Peyer's patch (tissue), 4 donors: ENCODE measurements at regions not wholly inside any gene's neighbourhood (a gene's known extent, or its start where the extent isn't known, plus 50 kb on each side); places are given as distances from the start of the nearest gene placed in this dataset.

Experiments
- CTCF ChIP-seq, 6 experiments: fragments of 450-650 bp in 4 of 6; fragments of 200-600 bp in 2 of 6; sonication (generic) in 1 of 6; IDR thresholded peaks; one replicate each; pipeline ENCODE4 v1.5.1; 2017 to 2019; ENCODE audit warnings: antibody characterized with exemption in 6 of 6, mild to moderate bottlenecking in 3 of 6, moderate library complexity in 1 of 6
- POLR2A ChIP-seq, 2 donors: fragments of 450-650 bp; IDR thresholded peaks; one replicate each; pipeline ENCODE4 v1.5.1; 2017; ENCODE audit warnings: antibody characterized with exemption in 2 of 2, mild to moderate bottlenecking in 2 of 2, moderate library complexity in 2 of 2

GRCh38 chr13:74765955-74766354, 631.8 kb upstream of the KLF12 start:
- TF ChIP-seq CTCF (IDR thresholded peaks at IDR 0.05): no peak
- TF ChIP-seq POLR2A (IDR thresholded peaks at IDR 0.05): no peak
